ENCODE measurements at regions not wholly inside any gene's neighbourhood (a gene's known extent, or its start where the extent isn't known, plus 50 kb on each side); places are given as distances from the start of the nearest gene placed in this dataset.
A peak's percentile ranks its signal among the peaks of the same experiment; 100 is the strongest.
"Not testable (repeated sequence)": the region's sequence is repeated elsewhere in the genome, so short reads cannot be mapped to it uniquely, and the experiment has no call there.

DNA sequence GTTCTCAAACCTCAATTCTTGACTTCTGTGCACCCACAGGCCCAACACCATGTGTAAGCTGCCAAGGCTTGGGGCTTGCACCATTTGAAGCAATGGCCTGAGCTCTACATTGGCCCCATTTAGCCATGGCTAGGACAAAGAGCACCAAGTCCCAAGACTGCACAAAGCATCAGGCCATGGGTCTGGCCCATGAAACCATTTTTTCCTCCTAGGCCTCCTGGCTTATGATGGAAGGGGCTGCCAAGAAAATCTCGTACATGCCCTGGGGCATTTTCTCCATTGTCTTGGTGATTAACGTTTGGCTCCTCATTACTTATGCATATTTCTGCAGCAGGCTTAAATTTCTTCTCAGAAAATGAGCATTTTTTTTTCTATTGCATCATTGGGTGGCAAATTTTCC lies 1128.7 kb upstream of the ADGRB3 start:
- Mint-ChIP-seq H3K9me3 (peaks cover 0 to 20% (median 7%) of the 10 kb centered on the region in 8 donors), H3K4me3 (no peak overlapping the region), H3K27me3 (no peaks in the 10 kb centered on the region), H3K27ac (no peak overlapping the region), H3K36me3 (no peaks in the 10 kb centered on the region), H3K4me1 (no peaks in the 10 kb centered on the region)
- POLR2A ChIA-PET (ENCODE audit: partially characterized antibody): no interaction called here
- Histone ChIP-seq H3K4me3 (ENCODE audit: low read length in 2 of 2) (no peak overlapping the region), H3K36me3 (ENCODE audit: insufficient read depth, low read length) (no peaks in the 10 kb centered on the region), H3K4me1 (ENCODE audit: insufficient read depth, low read length) (no peaks in the 10 kb centered on the region), H3K9me3 (ENCODE audit: control insufficient read depth in 1 of 2, low read length in 2 of 2) (no peaks in the 10 kb centered on the region), H3K27me3 (ENCODE audit: insufficient read depth, low read length) (no peaks in the 10 kb centered on the region), H3K27ac (ENCODE audit: low read depth, low read length) (no peak overlapping the region)
- no peak for DNase-seq
- CTCF ChIA-PET (ENCODE audit: partially characterized antibody): no interaction called here
- intact Hi-C loops (cut with micrococcal nuclease): no loop called here

GRCh38 chr6:67501755-67502154 lies 1133.3 kb upstream of the ADGRB3 start:
- ChIA-PET CTCF (ENCODE audit: partially characterized antibody) (no interaction called here), POLR2A (ENCODE audit: partially characterized antibody) (no interaction called here)
- intact Hi-C loops (cut with micrococcal nuclease): no loop called here
- Histone ChIP-seq H3K4me3 (ENCODE audit: low read length in 2 of 2) (no peak overlapping the region), H3K27ac (ENCODE audit: low read depth, low read length) (no peak overlapping the region), H3K36me3 (ENCODE audit: insufficient read depth, low read length) (no peaks in the 10 kb centered on the region), H3K4me1 (ENCODE audit: insufficient read depth, low read length) (no peaks in the 10 kb centered on the region), H3K9me3 (ENCODE audit: control insufficient read depth in 1 of 2, low read length in 2 of 2) (no peaks in the 10 kb centered on the region), H3K27me3 (ENCODE audit: insufficient read depth, low read length) (no peaks in the 10 kb centered on the region)
- H3K27ac Mint-ChIP-seq: no peak overlapping the region
- H3K4me3 Mint-ChIP-seq: no peak overlapping the region
- no peaks in the 10 kb centered on the region for H3K36me3 Mint-ChIP-seq
- H3K27me3 Mint-ChIP-seq: no peaks in the 10 kb centered on the region
- peaks cover 0 to 11% (median 5%) of the 10 kb centered on the region in 8 donors for H3K9me3 Mint-ChIP-seq
- no peaks in the 10 kb centered on the region for H3K4me1 Mint-ChIP-seq
- DNase-seq: no peak

DNA sequence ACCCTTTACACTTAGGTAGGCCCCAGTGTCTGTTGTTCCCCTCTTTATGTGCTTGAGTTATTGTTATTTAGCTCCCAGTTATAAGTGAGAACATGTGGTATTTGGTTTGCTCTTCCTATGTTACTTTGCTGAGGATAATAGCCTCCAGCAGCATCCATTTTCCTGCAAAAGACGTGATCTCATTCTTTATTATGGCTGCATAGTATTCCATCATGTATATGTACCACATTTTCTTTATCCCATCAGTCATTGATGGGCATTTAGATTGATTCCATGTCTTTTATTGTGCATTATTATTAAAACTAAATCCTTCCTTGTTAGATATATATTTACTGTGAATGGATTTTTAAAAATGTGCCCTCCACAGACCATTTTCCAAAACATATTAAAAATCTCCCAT lies 1137.3 kb upstream of the ADGRB3 start:
- H3K27ac Mint-ChIP-seq: peak overlapping the region in 1 of 7 donors; percentile 22
- H3K9me3 Mint-ChIP-seq: peaks cover 0 to 10% (median 4%) of the 10 kb centered on the region in 8 donors
- ChIA-PET POLR2A (ENCODE audit: partially characterized antibody) (no interaction called here), CTCF (ENCODE audit: partially characterized antibody) (no interaction called here)
- H3K9me3 ChIP-seq (ENCODE audit: control insufficient read depth in 1 of 2, low read length in 2 of 2): no peaks in the 10 kb centered on the region
- no peaks in the 10 kb centered on the region for H3K36me3 Mint-ChIP-seq
- H3K36me3 ChIP-seq (ENCODE audit: insufficient read depth, low read length): no peaks in the 10 kb centered on the region
- no peaks in the 10 kb centered on the region for H3K27me3 ChIP-seq (ENCODE audit: insufficient read depth, low read length)
- H3K27ac ChIP-seq (ENCODE audit: low read depth, low read length): no peak overlapping the region
- no peaks in the 10 kb centered on the region for H3K4me1 ChIP-seq (ENCODE audit: insufficient read depth, low read length)
- DNase-seq: no peak
- H3K4me3 ChIP-seq (ENCODE audit: low read length in 2 of 2): no peak overlapping the region
- H3K4me3 Mint-ChIP-seq: no peak overlapping the region
- no peaks in the 10 kb centered on the region for H3K27me3 Mint-ChIP-seq
- no peaks in the 10 kb centered on the region for H3K4me1 Mint-ChIP-seq
- intact Hi-C loops (cut with micrococcal nuclease): no loop called here

- ChIA-PET CTCF (ENCODE audit: partially characterized antibody) (no interaction called here), POLR2A (ENCODE audit: partially characterized antibody) (no interaction called here)
- intact Hi-C loops (cut with micrococcal nuclease): no loop called here
- H3K27ac ChIP-seq (ENCODE audit: low read depth, low read length): no peak overlapping the region
- Mint-ChIP-seq H3K9me3 (peaks cover 0 to 10% (median 5%) of the 10 kb centered on the region in 8 donors), H3K27me3 (no peaks in the 10 kb centered on the region), H3K27ac (no peak overlapping the region), H3K36me3 (no peaks in the 10 kb centered on the region), H3K4me3 (no peak overlapping the region), H3K4me1 (no peaks in the 10 kb centered on the region)
- no peak overlapping the region for H3K4me3 ChIP-seq (ENCODE audit: low read length in 2 of 2)
- no peaks in the 10 kb centered on the region for H3K27me3 ChIP-seq (ENCODE audit: insufficient read depth, low read length)
- H3K9me3 ChIP-seq (ENCODE audit: control insufficient read depth in 1 of 2, low read length in 2 of 2): no peaks in the 10 kb centered on the region
- H3K36me3 ChIP-seq (ENCODE audit: insufficient read depth, low read length): no peaks in the 10 kb centered on the region
- H3K4me1 ChIP-seq (ENCODE audit: insufficient read depth, low read length): no peaks in the 10 kb centered on the region
- no peak for DNase-seq
Measured at GRCh38 chr6:67496191-67496590, 1138.9 kb upstream of the ADGRB3 start.

- Mint-ChIP-seq H3K27ac (no peak overlapping the region), H3K4me1 (no peaks in the 10 kb centered on the region)
Measured at GRCh38 chr6:67493682-67494081, 1141.4 kb upstream of the ADGRB3 start.

DNA sequence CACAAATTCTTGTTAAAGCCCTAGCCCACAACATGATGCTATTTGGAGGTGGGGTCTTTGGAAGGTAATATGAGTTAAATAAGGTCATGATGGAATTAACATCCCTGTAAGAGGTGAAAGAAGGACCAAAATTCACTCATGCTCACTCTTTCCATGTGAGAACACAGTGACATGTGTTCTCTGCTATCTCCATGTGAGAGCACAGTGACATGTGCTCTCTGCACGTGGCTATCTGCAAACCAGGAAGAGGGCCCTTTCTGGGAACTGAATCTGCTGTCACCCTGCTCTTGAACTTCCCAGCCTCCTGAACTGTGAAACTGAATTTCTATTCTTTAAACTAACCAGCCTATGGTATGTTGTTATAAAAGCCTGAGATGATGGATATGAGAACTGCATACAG lies 1159.4 kb upstream of the ADGRB3 start:
- peaks cover 0 to 2% of the 10 kb centered on the region in 2 donors for H3K9me3 ChIP-seq (ENCODE audit: control insufficient read depth in 1 of 2, low read length in 2 of 2)
- H3K4me3 ChIP-seq (ENCODE audit: low read length in 2 of 2): no peak overlapping the region
- CTCF ChIA-PET (ENCODE audit: partially characterized antibody): no interaction called here

More at GRCh38 chr6:67493682-67494081, 1141.4 kb upstream of the ADGRB3 start:
- Histone ChIP-seq H3K9me3 (ENCODE audit: control insufficient read depth in 1 of 2, low read length in 2 of 2) (no peaks in the 10 kb centered on the region), H3K4me1 (ENCODE audit: insufficient read depth, low read length) (no peaks in the 10 kb centered on the region), H3K4me3 (ENCODE audit: low read length in 2 of 2) (no peak overlapping the region), H3K27me3 (ENCODE audit: insufficient read depth, low read length) (no peaks in the 10 kb centered on the region), H3K27ac (ENCODE audit: low read depth, low read length) (no peak overlapping the region), H3K36me3 (ENCODE audit: insufficient read depth, low read length) (no peaks in the 10 kb centered on the region)
- Mint-ChIP-seq H3K9me3 (peaks cover 3 to 10% (median 8%) of the 10 kb centered on the region in 8 donors), H3K27me3 (no peaks in the 10 kb centered on the region), H3K4me3 (no peak overlapping the region), H3K36me3 (no peaks in the 10 kb centered on the region)
- no peak for DNase-seq
- ChIA-PET CTCF (ENCODE audit: partially characterized antibody) (no interaction called here), POLR2A (ENCODE audit: partially characterized antibody) (no interaction called here)
- intact Hi-C loops (cut with micrococcal nuclease): no loop called here

DNA sequence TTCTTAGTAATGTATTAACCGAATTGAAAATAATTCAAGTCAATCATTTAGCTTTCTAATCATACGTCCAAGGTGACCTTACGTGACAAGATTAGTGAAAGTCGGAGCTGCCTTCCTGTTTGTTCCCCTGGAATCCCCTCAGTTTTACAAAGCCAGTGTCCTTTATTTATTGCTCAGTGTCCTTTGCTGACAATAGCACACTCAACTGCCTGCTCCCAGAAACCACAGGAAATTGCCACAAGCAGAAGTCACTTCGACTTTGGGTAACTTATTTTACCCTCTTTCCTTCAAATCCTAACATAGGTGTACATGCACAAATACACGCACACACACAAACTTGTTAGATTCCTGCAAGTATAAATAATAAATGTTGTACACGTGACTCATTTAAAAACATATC lies 1167.7 kb upstream of the ADGRB3 start:
- Histone ChIP-seq H3K36me3 (ENCODE audit: insufficient read depth, low read length) (no peaks in the 10 kb centered on the region), H3K27me3 (ENCODE audit: insufficient read depth, low read length) (no peaks in the 10 kb centered on the region), H3K27ac (ENCODE audit: low read depth, low read length) (no peak overlapping the region), H3K9me3 (ENCODE audit: control insufficient read depth in 1 of 2, low read length in 2 of 2) (no peaks in the 10 kb centered on the region), H3K4me3 (ENCODE audit: low read length in 2 of 2) (no peak overlapping the region), H3K4me1 (ENCODE audit: insufficient read depth, low read length) (no peaks in the 10 kb centered on the region)
- no peak overlapping the region for H3K4me3 Mint-ChIP-seq
- no peaks in the 10 kb centered on the region for H3K27me3 Mint-ChIP-seq
- CTCF ChIA-PET (ENCODE audit: partially characterized antibody): no interaction called here
- no peak for DNase-seq
- POLR2A ChIA-PET (ENCODE audit: partially characterized antibody): no interaction called here
- H3K4me1 Mint-ChIP-seq: no peaks in the 10 kb centered on the region
- intact Hi-C loops (cut with micrococcal nuclease): no loop called here
- H3K27ac Mint-ChIP-seq: no peak overlapping the region
- peaks cover 2 to 14% (median 9%) of the 10 kb centered on the region in 8 donors for H3K9me3 Mint-ChIP-seq
- H3K36me3 Mint-ChIP-seq: no peaks in the 10 kb centered on the region

More for the DNA sequence above, 1159.4 kb upstream of the ADGRB3 start:
- Mint-ChIP-seq H3K27me3 (no peaks in the 10 kb centered on the region), H3K36me3 (no peaks in the 10 kb centered on the region), H3K27ac (peak overlapping the region in 1 of 7 donors; percentile 10), H3K4me1 (no peaks in the 10 kb centered on the region), H3K9me3 (peaks cover 0 to 15% (median 7%) of the 10 kb centered on the region in 8 donors), H3K4me3 (no peak overlapping the region)
- Histone ChIP-seq H3K4me1 (ENCODE audit: insufficient read depth, low read length) (no peaks in the 10 kb centered on the region), H3K27me3 (ENCODE audit: insufficient read depth, low read length) (no peaks in the 10 kb centered on the region), H3K27ac (ENCODE audit: low read depth, low read length) (no peak overlapping the region), H3K36me3 (ENCODE audit: insufficient read depth, low read length) (no peaks in the 10 kb centered on the region)
- intact Hi-C loops (cut with micrococcal nuclease): no loop called here
- DNase-seq: no peak
- POLR2A ChIA-PET (ENCODE audit: partially characterized antibody): no interaction called here

DNA sequence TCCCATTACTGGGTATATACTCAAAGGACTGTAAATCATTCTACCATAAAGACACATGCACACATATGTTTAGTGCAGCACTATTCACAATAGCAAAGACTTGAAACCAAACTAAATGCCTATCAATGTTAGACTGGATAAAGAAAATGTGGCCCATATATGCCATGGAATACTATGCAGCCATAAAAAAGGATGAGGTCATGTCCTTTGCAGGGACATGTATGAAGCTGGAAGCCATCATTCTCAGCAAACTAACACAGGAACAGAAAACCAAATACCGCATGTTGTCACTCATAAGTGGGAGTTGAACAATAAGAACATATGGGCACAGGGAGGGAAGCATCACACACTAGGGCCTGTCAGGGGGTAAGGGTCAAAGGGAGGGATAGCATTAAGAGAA lies 1172.4 kb upstream of the ADGRB3 start:
- H3K4me3 ChIP-seq (ENCODE audit: low read length in 2 of 2); intact Hi-C loops (cut with micrococcal nuclease); H3K9me3 ChIP-seq (ENCODE audit: control insufficient read depth in 1 of 2, low read length in 2 of 2); H3K27me3 Mint-ChIP-seq; CTCF ChIA-PET (ENCODE audit: partially characterized antibody); H3K27ac Mint-ChIP-seq; H3K36me3 ChIP-seq (ENCODE audit: insufficient read depth, low read length); DNase-seq; H3K27ac ChIP-seq (ENCODE audit: low read depth, low read length); POLR2A ChIA-PET (ENCODE audit: partially characterized antibody); H3K36me3 Mint-ChIP-seq; H3K4me1 ChIP-seq (ENCODE audit: insufficient read depth, low read length); H3K27me3 ChIP-seq (ENCODE audit: insufficient read depth, low read length); H3K4me3 Mint-ChIP-seq; H3K4me1 Mint-ChIP-seq: not testable (repeated sequence)
- H3K9me3 Mint-ChIP-seq: peaks cover 13 to 31% (median 21%) of the 10 kb centered on the region in 8 donors
